ENCODE measurements at regions not wholly inside any gene's neighbourhood (a gene's known extent, or its start where the extent isn't known, plus 50 kb on each side); places are given as distances from the start of the nearest gene placed in this dataset.

GRCh38 chr4:122227202-122227601 is 75.1 kb downstream of the BLTP1 start:
- TF ChIP-seq CTCF (conservative IDR thresholded peaks at IDR 0.05), result no peak
- TF ChIP-seq EZH2 (IDR thresholded peaks at IDR 0.05; ENCODE audit: low read depth), result no peak

Measured in PC-9 (cell line).